GM12891 (cell line): ENCODE measurements at regions not wholly inside any gene's neighbourhood (a gene's known extent, or its start where the extent isn't known, plus 50 kb on each side); places are given as distances from the start of the nearest gene placed in this dataset.

Experiments used
- PAX5 ChIP-seq: IDR thresholded peaks from 2 replicates; pipeline ENCODE4 v1.6.1; 2011; ENCODE audit warnings: low read length, moderate library complexity, mild to moderate bottlenecking; ENCODE audit not compliant: insufficient read depth, severe bottlenecking
- POLR2A ChIP-seq: IDR thresholded peaks from 2 replicates; pipeline ENCODE4 v1.6.1; 2011; ENCODE audit warnings: low read depth, low read length, control low read depth
- POLR2AphosphoS5 ChIP-seq: IDR thresholded peaks from 2 replicates; pipeline ENCODE4 v1.6.1; 2011; ENCODE audit warnings: low read depth, low read length, control low read depth
- SPI1 ChIP-seq: IDR thresholded peaks from 2 replicates; pipeline ENCODE4 v1.6.1; 2011; ENCODE audit warnings: low read depth, low read length, control low read depth

DNA sequence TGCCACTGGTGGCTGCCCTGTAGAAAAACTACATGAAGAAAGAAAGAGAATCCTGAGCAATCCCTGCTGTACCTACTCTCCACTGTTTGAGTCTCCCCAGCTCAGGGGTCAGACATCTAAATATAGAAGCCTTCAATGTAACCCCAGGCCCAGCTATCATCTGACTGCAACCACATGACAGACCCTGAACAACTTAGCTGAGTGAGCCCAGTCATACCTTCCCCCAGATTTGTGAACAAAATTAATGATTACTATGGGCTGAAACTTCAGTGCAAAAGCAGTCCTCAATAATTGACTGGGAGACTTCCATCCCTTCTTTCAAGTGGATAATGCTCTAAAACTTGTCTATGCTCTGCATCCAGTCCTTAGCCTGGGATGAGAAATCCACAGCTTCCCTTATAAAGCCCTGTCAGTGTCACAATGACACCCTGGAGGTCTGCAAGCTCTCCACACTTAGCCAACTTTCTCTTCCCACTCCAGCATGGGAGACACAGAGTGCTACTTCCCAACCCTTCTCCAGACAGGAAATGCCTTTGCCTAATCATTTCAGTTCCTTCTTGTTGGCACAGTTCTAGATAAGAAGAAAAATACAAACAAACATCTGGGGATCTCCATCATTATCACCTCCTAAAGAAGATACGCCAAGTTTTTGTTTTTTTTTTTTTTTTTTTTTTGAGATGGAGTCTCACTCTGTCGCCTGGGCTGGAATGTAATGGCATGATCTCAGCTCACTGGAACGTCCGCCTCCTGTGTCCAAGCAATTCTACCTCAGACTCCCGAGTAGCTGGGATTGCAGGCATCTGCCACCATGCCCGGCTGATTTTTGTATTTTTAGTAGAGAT is 198.5 kb upstream of the GADL1 start:
- no peak for TF ChIP-seq POLR2A
- no peak for TF ChIP-seq POLR2AphosphoS5
- no peak for TF ChIP-seq SPI1
- no peak for TF ChIP-seq PAX5
